Activated T-helper 17 cell treated with anti-CD3 and anti-CD28 coated beads, Interleukin-2, amount 50 U/mL, for 72 hours (primary cell): ENCODE measurements at regions not wholly inside any gene's neighbourhood (a gene's known extent, or its start where the extent isn't known, plus 50 kb on each side); places are given as distances from the start of the nearest gene placed in this dataset.
"Not testable (repeated sequence)": the region's sequence is repeated elsewhere in the genome, so short reads cannot be mapped to it uniquely, and the experiment has no call there.

ENCODE experiments used
- ATAC-seq: fragments of 150-1000 bp; cut with Tn5 transposase; replicated peaks from 2 replicates; pipeline ENCODE4 v1.10.0; 2021; ENCODE audit warnings: mild to moderate bottlenecking, moderate library complexity
- H3K27ac Mint-ChIP-seq: one replicate; pipeline ENCODE4 v1.8.0; 2022; ENCODE audit warnings: mixed read lengths
- H3K27me3 Mint-ChIP-seq: one replicate; pipeline ENCODE4 v1.8.0; 2022; ENCODE audit warnings: mixed read lengths
- H3K36me3 Mint-ChIP-seq: one replicate; pipeline ENCODE4 v1.8.0; 2022; ENCODE audit warnings: low read depth, mild to moderate bottlenecking, mixed read lengths
- H3K4me1 Mint-ChIP-seq: one replicate; pipeline ENCODE4 v1.8.0; 2022; ENCODE audit warnings: mixed read lengths
- H3K4me3 Mint-ChIP-seq: one replicate; pipeline ENCODE4 v1.8.0; 2022; ENCODE audit warnings: mild to moderate bottlenecking, mixed read lengths
- H3K9me3 Mint-ChIP-seq: one replicate; pipeline ENCODE4 v1.8.0; 2022; ENCODE audit warnings: mixed read lengths

DNA sequence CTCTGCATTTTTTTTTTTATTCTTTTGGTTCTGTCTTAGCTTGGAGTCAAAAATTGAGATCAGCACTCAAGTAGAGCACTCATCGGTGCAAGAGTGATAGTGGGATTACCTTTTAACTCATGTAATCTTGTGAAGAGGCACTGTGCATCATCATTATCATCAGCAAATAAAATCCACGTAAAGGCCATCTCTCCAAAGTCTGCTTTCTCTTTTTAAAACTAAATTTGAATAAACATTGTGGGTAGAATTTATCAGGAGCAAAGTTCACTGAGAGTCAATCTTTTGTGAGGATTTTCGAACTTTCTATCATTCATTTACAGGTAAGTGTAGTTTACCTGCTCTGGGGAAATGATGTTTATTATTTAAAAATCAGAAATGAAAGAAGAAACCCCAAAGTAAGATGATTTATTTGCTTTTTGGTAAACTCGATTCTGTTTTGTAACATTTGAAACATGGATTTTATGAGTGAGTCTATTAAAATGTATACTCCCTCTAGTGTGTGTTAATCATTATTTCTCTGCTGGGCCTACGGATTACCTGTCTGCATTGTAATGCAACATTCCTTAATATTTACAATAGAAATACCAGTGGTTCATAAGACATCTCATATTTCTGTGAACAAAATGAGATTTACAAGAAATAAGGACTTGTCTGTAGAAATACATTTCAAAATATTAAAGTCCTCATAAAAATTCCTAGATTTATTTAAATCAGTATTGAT lies 327.7 kb upstream of the NAALADL2 start:
- Mint-ChIP-seq H3K27me3 (no peaks in the 10 kb centered on the region), H3K4me3 (no peak overlapping the region), H3K27ac (no peak overlapping the region), H3K9me3 (peaks cover 3% of the 10 kb centered on the region), H3K36me3 (no peaks in the 10 kb centered on the region), H3K4me1 (no peaks in the 10 kb centered on the region)
- no peak for ATAC-seq

DNA sequence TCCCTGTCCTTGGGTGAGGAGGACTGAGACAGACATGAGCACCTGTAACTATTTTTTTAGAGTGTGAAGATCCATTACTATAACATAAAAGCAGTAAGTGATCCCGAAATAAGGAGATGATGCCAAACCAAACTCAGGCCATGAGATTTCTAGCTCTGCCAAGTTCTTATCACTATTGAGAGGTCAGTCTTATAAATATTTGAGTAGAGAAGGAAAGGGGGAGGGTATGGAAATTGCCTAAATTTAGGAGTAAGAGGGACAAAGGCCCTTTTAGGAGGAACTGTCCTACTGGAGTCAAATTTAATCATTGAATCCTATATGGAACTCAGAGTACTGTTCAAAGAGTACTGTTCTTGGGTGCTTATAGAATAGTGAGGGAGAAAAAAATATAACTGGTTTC lies 326.9 kb upstream of the NAALADL2 start:
- Mint-ChIP-seq H3K27me3 (no peaks in the 10 kb centered on the region), H3K27ac (no peak overlapping the region), H3K4me1 (no peaks in the 10 kb centered on the region), H3K4me3 (no peak overlapping the region), H3K9me3 (peaks cover 3% of the 10 kb centered on the region), H3K36me3 (no peaks in the 10 kb centered on the region)
- no peak for ATAC-seq

DNA sequence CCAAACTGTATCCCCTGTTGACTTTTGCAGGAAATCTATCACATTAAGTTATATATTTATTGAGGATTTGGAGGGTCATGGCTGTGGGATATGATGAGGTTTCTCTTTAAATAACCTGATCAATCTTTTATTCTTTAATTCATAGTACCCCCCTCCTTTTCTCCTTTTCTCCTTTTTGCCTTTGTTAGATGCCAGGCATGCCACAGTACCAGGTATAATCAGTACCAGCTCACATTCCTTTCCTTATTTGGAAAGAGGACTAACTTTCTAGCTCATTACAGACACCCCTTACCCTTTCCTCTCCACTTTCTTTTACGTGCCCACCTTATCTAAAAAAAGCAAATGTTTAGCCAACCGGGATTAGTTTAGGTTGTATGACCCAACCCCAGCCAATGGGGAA lies 326.4 kb upstream of the NAALADL2 start:
- Mint-ChIP-seq H3K4me1 (no peaks in the 10 kb centered on the region), H3K36me3 (no peaks in the 10 kb centered on the region)

DNA sequence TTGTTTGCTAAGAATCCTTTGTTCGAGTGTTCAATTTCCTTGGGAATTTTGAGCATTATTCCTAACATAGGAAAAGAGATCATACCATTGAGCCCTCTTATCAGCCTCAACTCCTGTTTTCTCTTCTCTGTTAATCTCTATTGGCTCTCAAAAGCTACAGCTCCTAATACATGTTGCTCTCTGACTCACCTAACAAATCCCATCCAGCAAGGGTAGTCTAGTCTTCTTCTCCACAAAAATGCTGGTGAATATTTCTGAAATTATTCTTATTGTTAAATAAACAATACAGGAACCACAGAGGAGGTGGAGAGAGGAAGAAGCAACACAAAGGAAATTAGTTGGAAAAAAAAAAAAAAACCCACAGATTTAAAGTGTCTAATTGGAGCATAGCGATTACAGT lies 325.8 kb upstream of the NAALADL2 start:
- H3K9me3 Mint-ChIP-seq = peaks cover 3% of the 10 kb centered on the region
- H3K4me1 Mint-ChIP-seq = no peaks in the 10 kb centered on the region
- no peak overlapping the region for H3K4me3 Mint-ChIP-seq
- ATAC-seq = no peak
- no peaks in the 10 kb centered on the region for H3K27me3 Mint-ChIP-seq
- no peaks in the 10 kb centered on the region for H3K36me3 Mint-ChIP-seq
- no peak overlapping the region for H3K27ac Mint-ChIP-seq

More for the DNA sequence above, 326.4 kb upstream of the NAALADL2 start:
- H3K9me3 Mint-ChIP-seq = peaks cover 3% of the 10 kb centered on the region
- no peak overlapping the region for H3K4me3 Mint-ChIP-seq
- H3K27ac Mint-ChIP-seq = no peak overlapping the region
- ATAC-seq = no peak
- no peaks in the 10 kb centered on the region for H3K27me3 Mint-ChIP-seq

DNA sequence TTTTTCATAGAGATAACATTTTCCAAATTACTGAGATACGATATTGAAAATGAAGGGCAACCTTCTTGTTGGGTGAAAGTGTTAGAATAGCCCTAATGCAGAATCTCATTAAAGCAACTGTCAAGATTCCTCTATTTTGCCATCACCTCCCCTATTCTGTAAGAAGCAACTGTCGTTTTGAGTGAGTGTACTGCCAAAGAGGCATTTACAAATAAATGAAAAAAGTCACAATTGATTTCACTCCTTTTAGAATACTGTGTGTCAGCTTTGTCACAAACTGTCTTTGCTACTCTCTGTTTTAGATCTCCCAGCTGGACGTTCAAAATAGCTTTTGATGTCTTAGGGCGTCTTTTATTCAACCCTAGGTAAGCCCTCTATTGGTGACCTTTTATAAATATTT lies 322.8 kb upstream of the NAALADL2 start:
- Mint-ChIP-seq H3K4me3 (no peak overlapping the region), H3K27ac (no peak overlapping the region), H3K4me1 (no peaks in the 10 kb centered on the region), H3K27me3 (no peaks in the 10 kb centered on the region), H3K9me3 (peaks cover 3% of the 10 kb centered on the region), H3K36me3 (no peaks in the 10 kb centered on the region)
- ATAC-seq = no peak

DNA sequence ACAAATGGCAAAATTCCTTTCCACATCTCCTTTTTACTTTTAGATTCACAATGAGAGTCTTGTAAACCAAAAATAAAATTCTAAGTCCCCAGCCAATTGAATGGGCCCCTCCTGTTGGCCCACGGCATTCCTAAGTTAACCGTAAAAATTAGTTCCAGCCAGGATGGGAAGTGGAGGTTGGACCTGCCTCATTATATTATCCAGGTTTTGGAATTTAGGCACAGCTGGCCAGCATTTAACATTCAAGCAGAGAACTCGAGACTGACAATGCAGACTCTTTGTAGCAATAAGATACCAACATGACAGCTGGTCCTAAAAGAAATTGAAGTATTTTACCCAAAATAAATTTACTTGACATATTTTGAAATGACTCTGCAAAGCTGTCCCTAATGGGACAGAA lies 321.0 kb upstream of the NAALADL2 start:
- no peak for ATAC-seq
- Mint-ChIP-seq H3K4me3 (no peak overlapping the region), H3K4me1 (no peaks in the 10 kb centered on the region), H3K27ac (no peak overlapping the region), H3K9me3 (peaks cover 4% of the 10 kb centered on the region), H3K27me3 (no peaks in the 10 kb centered on the region), H3K36me3 (no peaks in the 10 kb centered on the region)

DNA sequence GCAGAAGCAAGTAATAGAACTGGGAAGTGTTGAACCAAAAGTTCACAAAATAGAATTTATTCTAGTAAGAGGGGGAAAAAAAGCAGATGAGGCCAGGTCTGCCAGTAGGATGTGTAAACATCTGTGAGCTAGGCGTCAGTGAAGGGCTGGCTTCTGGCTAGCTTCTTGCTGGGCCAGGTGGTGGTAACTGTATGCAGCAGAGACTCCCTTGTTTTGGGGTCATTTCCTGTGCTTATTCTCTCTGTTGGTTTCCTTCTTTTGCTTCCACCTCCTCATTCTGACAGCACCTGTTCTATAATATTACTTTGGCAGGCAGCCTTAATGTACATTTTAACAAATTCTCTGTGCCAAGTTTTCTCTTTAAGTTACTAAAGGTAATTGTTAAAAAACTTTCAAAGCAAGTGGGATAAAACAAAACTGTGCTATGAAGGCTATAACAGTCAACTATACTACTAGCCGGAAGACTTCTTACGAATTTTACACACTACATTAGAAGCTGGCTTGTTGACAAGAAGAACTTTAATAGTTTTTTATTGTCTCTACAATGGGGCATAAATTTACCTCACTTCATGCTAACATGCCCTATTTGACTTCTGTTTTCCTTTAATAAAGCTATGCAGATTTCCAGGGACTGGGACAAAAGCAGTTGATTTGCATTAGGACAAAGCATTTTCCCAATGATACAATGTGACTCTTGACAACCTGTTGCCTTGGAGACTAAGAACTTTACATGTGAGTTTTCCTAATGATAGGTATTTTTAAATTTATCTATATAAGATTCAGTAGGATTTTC lies 318.8 kb upstream of the NAALADL2 start:
- no peaks in the 10 kb centered on the region for H3K36me3 Mint-ChIP-seq
- H3K4me3 Mint-ChIP-seq = no peak overlapping the region
- no peak for ATAC-seq
- H3K27ac Mint-ChIP-seq = no peak overlapping the region
- H3K9me3 Mint-ChIP-seq = peaks cover 7% of the 10 kb centered on the region
- H3K4me1 Mint-ChIP-seq = no peaks in the 10 kb centered on the region
- H3K27me3 Mint-ChIP-seq = no peaks in the 10 kb centered on the region

DNA sequence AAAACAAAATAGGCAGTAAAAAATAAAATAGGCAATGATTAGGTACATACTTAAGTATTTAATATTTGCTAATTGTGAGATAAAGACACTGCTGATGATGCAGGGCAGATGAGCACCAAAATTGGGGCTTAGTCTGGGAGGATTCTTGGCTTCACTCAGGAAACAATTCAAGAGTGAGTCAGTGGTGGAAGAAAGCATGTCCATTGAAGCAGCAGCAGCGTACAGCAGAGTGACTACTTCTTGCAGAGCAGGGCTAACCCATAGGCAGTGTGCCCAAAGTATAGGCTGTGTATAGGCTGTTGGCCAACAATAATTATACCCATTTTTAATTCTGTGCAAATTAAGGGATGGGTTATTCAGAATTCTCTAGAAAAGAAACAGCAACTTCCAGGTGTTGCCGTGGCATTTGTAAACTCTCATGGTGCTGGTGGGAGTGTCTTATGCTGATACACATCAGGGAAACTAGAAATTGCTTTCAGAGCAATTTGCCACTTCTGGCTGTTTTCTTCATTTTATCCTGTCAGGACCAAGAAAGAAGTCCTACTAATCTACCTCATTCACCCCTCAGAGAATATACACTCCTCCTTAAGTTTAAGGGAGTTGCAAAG lies 317.3 kb upstream of the NAALADL2 start:
- no peaks in the 10 kb centered on the region for H3K4me1 Mint-ChIP-seq
- no peaks in the 10 kb centered on the region for H3K27me3 Mint-ChIP-seq
- H3K9me3 Mint-ChIP-seq = peaks cover 7% of the 10 kb centered on the region
- H3K4me3 Mint-ChIP-seq = no peak overlapping the region
- no peaks in the 10 kb centered on the region for H3K36me3 Mint-ChIP-seq
- no peak for ATAC-seq
- no peak overlapping the region for H3K27ac Mint-ChIP-seq

DNA sequence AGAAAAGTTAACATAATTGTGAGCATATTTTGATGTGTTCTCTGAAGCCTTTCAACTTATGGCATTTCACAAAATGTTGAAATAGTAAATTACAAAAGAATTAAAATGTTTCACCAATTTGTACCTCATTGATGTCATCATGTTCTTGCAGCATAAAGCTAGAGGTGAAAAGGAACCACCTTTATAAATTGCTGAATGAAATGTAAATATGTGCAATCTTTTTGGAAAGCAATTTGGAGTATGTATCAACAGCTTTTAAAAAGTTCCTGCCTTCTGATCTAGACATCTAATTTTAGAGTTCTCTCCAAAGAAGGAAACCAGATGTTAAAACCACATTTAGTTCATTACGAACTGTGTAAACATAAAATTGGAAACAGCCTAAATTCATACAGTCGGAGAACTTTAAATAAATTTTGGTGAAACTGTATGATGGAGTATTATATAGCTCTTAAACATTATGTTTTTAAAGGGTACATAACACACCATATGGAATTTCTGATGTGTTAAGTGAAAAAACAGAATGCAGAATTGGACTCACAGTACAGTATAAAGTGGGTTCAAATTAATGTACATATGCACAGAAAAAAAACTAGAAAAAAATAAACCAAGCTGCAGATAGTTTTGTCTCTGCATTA lies 311.2 kb upstream of the NAALADL2 start:
- H3K4me1 Mint-ChIP-seq = no peaks in the 10 kb centered on the region
- H3K9me3 Mint-ChIP-seq = peaks cover 4% of the 10 kb centered on the region
- H3K27ac Mint-ChIP-seq = no peak overlapping the region
- no peaks in the 10 kb centered on the region for H3K36me3 Mint-ChIP-seq
- no peak overlapping the region for H3K4me3 Mint-ChIP-seq
- ATAC-seq = no peak
- no peaks in the 10 kb centered on the region for H3K27me3 Mint-ChIP-seq

DNA sequence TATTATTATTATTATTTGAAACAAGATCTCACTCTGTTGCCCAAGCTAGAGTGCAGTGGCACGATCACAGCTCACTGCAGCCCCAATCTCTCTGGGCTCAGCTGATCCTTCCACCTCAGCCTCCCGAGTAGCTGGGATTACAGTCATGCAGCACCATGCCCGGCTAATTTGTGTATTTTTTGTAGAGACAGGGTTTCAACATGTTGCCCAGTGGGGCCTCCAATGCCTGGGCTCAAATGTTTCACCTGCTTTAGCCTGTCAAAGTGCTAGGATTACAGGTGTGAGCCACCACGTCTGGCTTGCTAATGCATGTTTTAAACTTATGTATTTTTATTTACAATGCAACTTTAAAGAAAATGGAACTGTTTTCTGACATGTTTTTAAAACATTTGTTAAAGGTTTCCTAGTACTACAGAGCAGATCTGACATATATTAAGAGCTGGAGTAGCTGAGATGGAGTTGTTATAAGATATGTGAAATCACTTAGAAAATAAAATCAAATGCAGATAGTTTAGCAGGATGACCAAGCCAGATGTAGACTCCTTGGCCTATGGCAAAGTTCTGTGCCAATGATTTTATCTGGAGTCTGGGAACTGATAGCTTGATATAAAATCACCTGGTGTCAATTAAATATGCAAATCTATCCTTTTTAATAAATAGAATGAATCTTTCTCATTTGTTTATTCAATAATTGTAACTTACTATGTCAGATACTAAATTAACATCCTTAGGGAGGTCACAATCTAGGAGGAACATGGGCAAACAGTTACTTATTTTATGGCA lies 310.1 kb upstream of the NAALADL2 start:
- Mint-ChIP-seq H3K27me3 (no peaks in the 10 kb centered on the region), H3K9me3 (peaks cover 4% of the 10 kb centered on the region), H3K4me1 (no peaks in the 10 kb centered on the region), H3K36me3 (no peaks in the 10 kb centered on the region), H3K27ac (no peak overlapping the region), H3K4me3 (no peak overlapping the region)
- ATAC-seq = no peak

DNA sequence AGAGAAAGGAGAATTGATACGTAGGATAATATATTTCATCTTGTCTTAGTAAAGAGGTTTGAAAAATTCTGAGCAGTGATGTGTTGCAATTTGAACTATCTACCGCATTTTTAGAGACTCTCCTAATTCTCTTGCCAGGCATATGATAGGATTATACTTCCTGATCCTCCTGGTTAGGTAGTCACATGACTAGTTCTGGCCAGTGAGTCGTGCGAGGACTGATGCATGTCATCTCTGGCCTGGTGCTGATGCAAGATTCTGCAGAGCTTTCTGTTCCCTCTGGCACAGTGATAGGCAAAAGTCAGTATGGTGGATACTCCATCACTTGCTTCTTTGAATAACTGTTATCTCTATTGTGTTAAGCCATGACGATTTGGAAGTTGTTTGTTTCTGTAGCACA lies 277.6 kb upstream of the NAALADL2 start:
- Mint-ChIP-seq H3K36me3 (no peaks in the 10 kb centered on the region), H3K27me3 (no peaks in the 10 kb centered on the region), H3K4me1 (no peaks in the 10 kb centered on the region), H3K27ac (no peak overlapping the region), H3K9me3 (peaks cover 4% of the 10 kb centered on the region), H3K4me3 (no peak overlapping the region)
- ATAC-seq = no peak

DNA sequence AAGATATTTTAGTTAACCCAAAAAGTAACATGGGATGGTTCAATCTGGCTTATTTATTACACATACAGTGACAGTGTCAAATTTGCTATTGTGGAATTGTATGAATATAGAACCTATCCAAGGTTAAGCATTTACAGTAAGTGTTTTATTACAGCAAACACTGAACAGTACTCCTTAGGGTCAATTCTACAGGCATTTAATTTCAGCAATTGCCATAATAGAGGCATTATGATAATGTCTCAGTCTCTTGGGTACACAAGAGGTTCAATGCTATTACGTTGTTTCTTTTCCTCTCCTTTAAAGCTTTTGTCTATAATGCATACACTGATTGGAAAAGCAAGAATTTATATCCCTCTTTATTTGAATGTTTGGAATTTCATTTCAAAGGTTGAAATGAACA lies 275.7 kb upstream of the NAALADL2 start:
- ATAC-seq = no peak
- no peak overlapping the region for H3K27ac Mint-ChIP-seq

DNA sequence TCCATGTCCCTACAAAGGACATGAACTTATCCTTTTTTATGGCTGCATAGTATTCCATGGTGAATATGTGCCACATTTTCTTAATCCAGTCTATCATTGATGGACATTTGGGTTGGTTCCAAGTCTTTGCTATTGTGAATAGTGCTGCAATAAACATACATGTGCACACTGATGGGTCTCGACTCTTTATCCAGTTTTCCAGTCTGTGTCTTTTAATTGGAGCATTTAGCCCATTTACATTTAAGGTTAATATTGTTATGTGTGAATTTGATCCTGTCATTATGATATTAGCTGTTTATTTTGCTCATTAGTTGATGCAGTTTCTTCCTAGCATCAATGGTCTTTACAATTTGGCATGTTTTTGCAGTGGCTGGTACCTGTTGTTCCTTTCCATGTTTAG lies 272.0 kb upstream of the NAALADL2 start:
- not testable (repeated sequence) for H3K9me3 Mint-ChIP-seq, H3K27ac Mint-ChIP-seq, H3K27me3 Mint-ChIP-seq, ATAC-seq, H3K36me3 Mint-ChIP-seq, H3K4me3 Mint-ChIP-seq, H3K4me1 Mint-ChIP-seq

More for the DNA sequence above, 275.7 kb upstream of the NAALADL2 start:
- no peaks in the 10 kb centered on the region for H3K36me3 Mint-ChIP-seq
- peaks cover 4% of the 10 kb centered on the region for H3K9me3 Mint-ChIP-seq
- no peaks in the 10 kb centered on the region for H3K27me3 Mint-ChIP-seq
- H3K4me3 Mint-ChIP-seq = no peak overlapping the region
- H3K4me1 Mint-ChIP-seq = no peaks in the 10 kb centered on the region

DNA sequence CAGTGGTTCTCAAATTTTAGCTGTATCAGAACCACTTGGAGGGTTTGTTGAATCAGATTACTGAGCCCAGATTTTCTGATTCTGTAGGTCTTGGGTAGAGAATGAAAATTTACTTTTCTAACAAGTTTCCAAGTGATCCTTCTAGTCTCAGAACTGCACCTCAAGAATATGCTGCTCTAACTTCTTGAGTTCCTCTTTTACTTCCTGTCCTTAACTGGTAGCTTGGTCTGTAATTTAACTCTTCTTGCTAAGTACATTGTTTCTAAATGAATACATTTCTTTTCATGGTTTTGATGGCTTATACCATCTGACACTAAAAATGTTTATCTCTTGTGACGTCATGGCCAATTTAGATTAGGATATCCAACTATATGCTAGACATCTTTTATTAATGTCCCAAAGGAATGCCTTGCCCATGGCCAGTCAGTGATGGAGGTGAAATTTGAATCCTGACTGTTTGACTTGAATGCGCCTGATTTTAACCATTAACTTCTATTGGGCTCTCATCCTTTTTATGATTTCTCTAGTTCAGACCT lies 262.6 kb upstream of the NAALADL2 start:
- ATAC-seq = no peak
- Mint-ChIP-seq H3K27me3 (no peaks in the 10 kb centered on the region), H3K9me3 (peaks cover 12% of the 10 kb centered on the region), H3K4me1 (no peaks in the 10 kb centered on the region), H3K27ac (no peak overlapping the region), H3K4me3 (no peak overlapping the region), H3K36me3 (no peaks in the 10 kb centered on the region)
